ENCODE measurements at regions not wholly inside any gene's neighbourhood (a gene's known extent, or its start where the extent isn't known, plus 50 kb on each side); places are given as distances from the start of the nearest gene placed in this dataset.

GRCh38 chr7:106731187-106731586 lies 70.2 kb upstream of the CCDC71L start:
- TF ChIP-seq POLR2A (IDR thresholded peaks at IDR 0.05) (no peak), CTCF (IDR thresholded peaks at IDR 0.05) (no peak), EP300 (IDR thresholded peaks at IDR 0.05) (no peak)

All from suprapubic skin (tissue), 3 donors.